ENCODE measurements at regions not wholly inside any gene's neighbourhood (a gene's known extent, or its start where the extent isn't known, plus 50 kb on each side); places are given as distances from the start of the nearest gene placed in this dataset.

DNA sequence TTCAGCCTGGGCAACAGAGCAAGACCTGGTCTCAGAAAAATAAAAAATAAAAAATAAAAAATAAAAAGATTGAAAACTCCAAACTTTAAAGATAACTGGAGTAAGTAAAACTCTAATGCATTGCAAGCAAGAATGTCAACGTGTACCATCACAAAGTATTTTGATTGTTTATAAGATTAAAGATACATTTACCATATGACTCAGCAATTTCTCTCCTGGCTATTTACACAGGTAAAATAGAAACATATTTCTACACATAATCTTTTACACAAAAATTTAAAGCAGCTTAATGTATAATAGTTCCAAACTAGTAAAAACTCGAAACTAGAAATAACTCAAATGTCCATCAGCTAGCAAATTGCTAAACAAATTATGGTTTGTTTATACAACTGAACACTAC is 456.1 kb upstream of the RGS18 start:
- TF ChIP-seq POLR2AphosphoS5 (IDR thresholded peaks at IDR 0.05; ENCODE audit: low read depth, low read length) = no peak
- TF ChIP-seq POLR2A (IDR thresholded peaks at IDR 0.05; ENCODE audit: low read depth, low read length) = no peak
- no peak for TF ChIP-seq SPI1 (IDR thresholded peaks at IDR 0.05; ENCODE audit: low read depth, low read length)
- no peak for TF ChIP-seq TAF1 (IDR thresholded peaks at IDR 0.05; ENCODE audit: low read depth, low read length)
- no peak for TF ChIP-seq PAX5 (IDR thresholded peaks at IDR 0.05; ENCODE audit: insufficient read depth, low read length, severe bottlenecking)
- TF ChIP-seq POU2F2 (IDR thresholded peaks at IDR 0.05; ENCODE audit: low read depth, low read length) = no peak

Measured in GM12891 (cell line).